Parathyroid adenoma (tissue), 2 donors: ENCODE measurements at regions not wholly inside any gene's neighbourhood (a gene's known extent, or its start where the extent isn't known, plus 50 kb on each side); places are given as distances from the start of the nearest gene placed in this dataset.

Source experiments
- H2AFZ ChIP-seq: fragments of 300-600 bp; sonication (generic); one replicate; pipeline ENCODE4 v1.7.0; 2017; ENCODE audit warnings: antibody characterized with exemption, mild to moderate bottlenecking
- H3K27ac ChIP-seq: fragments of 300-600 bp; sonication (generic); one replicate; pipeline ENCODE4 v1.7.0; 2017
- H3K27me3 ChIP-seq: fragments of 300-600 bp; sonication (generic); one replicate; pipeline ENCODE4 v1.7.0; 2017; ENCODE audit warnings: low read length; ENCODE audit not compliant: control insufficient read depth, insufficient read depth
- H3K36me3 ChIP-seq: fragments of 300-600 bp; sonication (generic); one replicate; pipeline ENCODE4 v1.7.0; 2017; ENCODE audit warnings: low read length; ENCODE audit not compliant: control insufficient read depth, insufficient read depth
- H3K4me1 ChIP-seq: fragments of 300-600 bp; sonication (generic); one replicate; pipeline ENCODE4 v1.7.0; 2017; ENCODE audit warnings: control low read depth
- H3K4me2 ChIP-seq: fragments of 300-600 bp; sonication (generic); one replicate; pipeline ENCODE4 v1.7.0; 2017; ENCODE audit warnings: low read length
- H3K4me3 ChIP-seq: fragments of 300-600 bp; sonication (generic); one replicate; pipeline ENCODE4 v1.7.0; 2017; ENCODE audit warnings: low read depth, low read length
- H3K79me2 ChIP-seq: fragments of 300-600 bp; sonication (generic); one replicate; pipeline ENCODE4 v1.7.0; 2017; ENCODE audit warnings: control low read depth
- H3K9ac ChIP-seq: fragments of 300-600 bp; sonication (generic); one replicate; pipeline ENCODE4 v1.7.0; 2017; ENCODE audit warnings: mild to moderate bottlenecking
- H3K9me3 ChIP-seq: fragments of 300-600 bp; sonication (generic); one replicate; pipeline ENCODE4 v1.7.0; 2017; ENCODE audit warnings: low read length; ENCODE audit not compliant: control insufficient read depth
- CTCF ChIP-seq: fragments of 300-600 bp; sonication (generic); IDR thresholded peaks from one replicate; pipeline ENCODE4 v1.7.0; 2017; ENCODE audit warnings: antibody characterized with exemption, mild to moderate bottlenecking
- donor health status: primary hyperparathyroidism.

- H3K36me3 ChIP-seq, result no peaks in the 10 kb centered on the region
- no peaks in the 10 kb centered on the region for H3K27me3 ChIP-seq
- H2AFZ ChIP-seq, result no peak overlapping the region
- no peak for TF ChIP-seq CTCF
- no peak overlapping the region for H3K4me3 ChIP-seq
- H3K9me3 ChIP-seq, result no peaks in the 10 kb centered on the region
- no peak overlapping the region for H3K9ac ChIP-seq
- no peak overlapping the region for H3K27ac ChIP-seq
- H3K4me1 ChIP-seq, result no peaks in the 10 kb centered on the region
- no peaks in the 10 kb centered on the region for H3K79me2 ChIP-seq
- no peak overlapping the region for H3K4me2 ChIP-seq
Measured at GRCh38 chr6:85112540-85112939, 337.3 kb upstream of the NT5E start.

GRCh38 chr6:85111481-85112011 lies 338.3 kb upstream of the NT5E start:
- H3K27me3 ChIP-seq, result no peaks in the 10 kb centered on the region

GRCh38 chr6:85110943-85111342 lies 338.9 kb upstream of the NT5E start:
- H3K27me3 ChIP-seq, result no peaks in the 10 kb centered on the region
- no peak overlapping the region for H3K27ac ChIP-seq
- no peak overlapping the region for H3K4me3 ChIP-seq
- TF ChIP-seq CTCF, result no peak
- H3K36me3 ChIP-seq, result no peaks in the 10 kb centered on the region
- no peaks in the 10 kb centered on the region for H3K79me2 ChIP-seq
- H3K4me1 ChIP-seq, result no peaks in the 10 kb centered on the region
- no peaks in the 10 kb centered on the region for H3K9me3 ChIP-seq
- H3K9ac ChIP-seq, result no peak overlapping the region
- H3K4me2 ChIP-seq, result no peak overlapping the region
- H2AFZ ChIP-seq, result no peak overlapping the region

More at GRCh38 chr6:85111481-85112011, 338.3 kb upstream of the NT5E start:
- no peaks in the 10 kb centered on the region for H3K79me2 ChIP-seq
- no peak for TF ChIP-seq CTCF
- H3K4me3 ChIP-seq, result no peak overlapping the region
- H3K4me2 ChIP-seq, result no peak overlapping the region
- H3K27ac ChIP-seq, result no peak overlapping the region
- H3K36me3 ChIP-seq, result no peaks in the 10 kb centered on the region
- no peak overlapping the region for H3K9ac ChIP-seq
- no peaks in the 10 kb centered on the region for H3K9me3 ChIP-seq
- H3K4me1 ChIP-seq, result no peaks in the 10 kb centered on the region
- no peak overlapping the region for H2AFZ ChIP-seq

GRCh38 chr6:85107701-85108100 lies 342.2 kb upstream of the NT5E start:
- no peak overlapping the region for H2AFZ ChIP-seq
- H3K79me2 ChIP-seq, result no peaks in the 10 kb centered on the region
- no peak overlapping the region for H3K9ac ChIP-seq
- no peak overlapping the region for H3K27ac ChIP-seq
- H3K9me3 ChIP-seq, result no peaks in the 10 kb centered on the region
- H3K27me3 ChIP-seq, result no peaks in the 10 kb centered on the region
- no peak for TF ChIP-seq CTCF
- H3K4me3 ChIP-seq, result no peak overlapping the region
- no peaks in the 10 kb centered on the region for H3K4me1 ChIP-seq
- H3K36me3 ChIP-seq, result no peaks in the 10 kb centered on the region
- no peak overlapping the region for H3K4me2 ChIP-seq

GRCh38 chr6:85096976-85097375 lies 332.6 kb upstream of the TBX18 start:
- Histone ChIP-seq H3K79me2 (no peaks in the 10 kb centered on the region), H2AFZ (no peak overlapping the region), H3K9ac (no peak overlapping the region), H3K9me3 (no peaks in the 10 kb centered on the region), H3K4me2 (no peak overlapping the region), H3K36me3 (no peaks in the 10 kb centered on the region), H3K27ac (no peak overlapping the region), H3K4me3 (no peak overlapping the region), H3K27me3 (no peaks in the 10 kb centered on the region), H3K4me1 (no peaks in the 10 kb centered on the region)
- no peak for TF ChIP-seq CTCF
